NCI-H526 treated with DMSO at 0.1 percent for 48 hours (cell line): ENCODE measurements at regions not wholly inside any gene's neighbourhood (a gene's known extent, or its start where the extent isn't known, plus 50 kb on each side); places are given as distances from the start of the nearest gene placed in this dataset.
"Not testable (repeated sequence)": the region's sequence is repeated elsewhere in the genome, so short reads cannot be mapped to it uniquely, and the experiment has no call there.

Experiments used
- DNase-seq: peaks from one replicate; lab custom pipeline; 2025; lab: John Stamatoyannopoulos, UW

GRCh38 chr5:92868442-92868841, 712.6 kb downstream of the NR2F1-AS1 start:
- DNase-seq, result no peak

GRCh38 chr5:92864591-92864990, 716.4 kb downstream of the NR2F1-AS1 start:
- DNase-seq, result no peak

DNA sequence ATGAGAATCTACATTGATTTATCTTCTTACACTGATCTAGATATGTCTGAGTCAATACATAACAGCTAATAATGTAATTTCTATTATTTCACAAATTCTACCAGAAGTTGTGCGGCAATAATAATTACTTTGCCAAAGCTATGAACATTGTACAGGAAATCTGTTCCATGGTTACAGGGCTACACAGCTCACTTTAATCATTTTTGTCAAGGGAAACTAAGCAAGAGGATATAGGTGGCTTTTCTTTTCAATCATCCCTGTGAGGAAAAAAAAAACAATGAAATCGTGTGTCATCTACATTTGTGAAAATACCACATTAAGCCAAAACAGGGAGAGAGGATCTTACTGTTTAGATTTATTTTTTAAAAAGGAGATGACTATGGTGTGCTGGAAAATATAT, 717.4 kb downstream of the NR2F1-AS1 start:
- DNase-seq, result no peak

DNA sequence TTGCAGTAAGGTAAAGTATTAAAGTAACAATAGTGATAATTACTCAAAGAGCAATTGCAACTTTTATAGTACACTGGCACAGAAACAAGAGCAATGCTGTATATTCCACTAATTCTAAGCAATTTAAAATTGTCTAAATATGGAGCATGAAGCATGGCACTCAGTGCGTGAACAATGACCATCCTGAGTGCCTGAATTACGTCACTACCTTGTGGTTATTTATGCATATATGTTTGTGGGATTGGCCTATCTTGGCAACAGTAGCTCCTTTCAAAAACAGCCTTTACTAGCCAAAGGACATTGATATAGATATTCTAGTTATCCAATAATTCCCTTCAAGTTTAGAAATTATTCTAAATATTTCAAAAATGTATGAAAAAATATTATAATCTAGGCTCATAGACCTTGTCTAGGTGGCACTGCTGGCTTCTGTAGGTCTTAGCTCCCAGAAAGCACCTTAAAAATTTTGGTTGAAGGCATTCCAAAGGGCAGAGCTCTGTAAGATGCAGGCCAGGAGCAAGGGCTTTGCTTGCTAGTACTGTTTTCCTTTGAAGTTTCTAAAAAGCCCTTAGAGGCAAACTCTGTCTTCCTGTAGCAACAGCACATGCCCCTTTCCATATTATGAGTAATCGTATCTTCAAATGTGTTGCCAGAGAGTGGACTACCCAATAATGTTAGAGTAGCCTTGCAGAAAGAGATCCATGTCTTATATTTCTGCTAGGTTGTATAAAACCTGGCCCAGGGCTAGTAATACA, 719.3 kb downstream of the NR2F1-AS1 start:
- no peak for DNase-seq

DNA sequence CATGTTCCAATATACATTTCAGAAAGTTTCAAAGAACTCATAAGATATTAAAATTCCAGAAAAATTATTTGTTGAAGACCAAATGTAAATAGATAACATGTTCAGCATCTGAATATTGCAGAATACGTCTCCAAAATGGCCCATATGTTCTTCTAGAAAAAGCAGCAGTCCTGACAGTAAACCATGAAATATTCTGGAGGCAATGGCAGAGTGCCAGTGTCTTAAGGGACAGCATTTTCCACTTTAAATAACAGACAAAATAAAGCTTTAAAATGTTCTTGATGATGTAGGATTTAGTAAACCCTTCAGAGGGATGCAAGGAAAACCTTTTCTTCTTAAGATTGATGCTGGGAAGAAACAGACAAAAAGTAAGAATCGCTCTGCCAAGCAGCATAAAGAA, 721.0 kb downstream of the NR2F1-AS1 start:
- DNase-seq, result no peak

- no peak for DNase-seq
These were observed 728.8 kb downstream of the NR2F1-AS1 start for GRCh38 chr5:92852219-92852618.

DNA sequence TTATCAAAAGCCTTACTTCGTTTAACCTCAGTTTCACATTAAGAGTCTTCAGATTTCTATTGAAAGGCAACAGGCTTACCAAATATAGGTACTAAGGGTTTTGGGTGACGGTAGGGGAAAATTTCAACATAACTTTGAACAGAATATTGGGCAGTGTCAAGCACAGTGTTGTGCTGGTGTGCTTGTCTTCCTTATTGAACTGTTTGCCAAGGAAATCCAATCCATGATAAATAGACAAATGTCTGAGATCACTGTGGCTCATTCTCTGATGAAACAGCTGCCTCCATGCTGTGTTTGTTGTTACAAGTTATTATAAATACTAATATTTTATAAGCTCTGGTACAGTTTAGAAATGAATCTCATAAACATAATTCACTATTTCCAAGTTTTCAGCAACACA, 730.1 kb downstream of the NR2F1-AS1 start:
- no peak for DNase-seq

- no peak for DNase-seq
These were observed 731.3 kb downstream of the NR2F1-AS1 start for GRCh38 chr5:92849756-92850155.

GRCh38 chr5:92841604-92842155, 739.3 kb downstream of the NR2F1-AS1 start:
- DNase-seq, result no peak

- no peak for DNase-seq
These were observed 742.8 kb downstream of the NR2F1-AS1 start for GRCh38 chr5:92838253-92838652.

DNA sequence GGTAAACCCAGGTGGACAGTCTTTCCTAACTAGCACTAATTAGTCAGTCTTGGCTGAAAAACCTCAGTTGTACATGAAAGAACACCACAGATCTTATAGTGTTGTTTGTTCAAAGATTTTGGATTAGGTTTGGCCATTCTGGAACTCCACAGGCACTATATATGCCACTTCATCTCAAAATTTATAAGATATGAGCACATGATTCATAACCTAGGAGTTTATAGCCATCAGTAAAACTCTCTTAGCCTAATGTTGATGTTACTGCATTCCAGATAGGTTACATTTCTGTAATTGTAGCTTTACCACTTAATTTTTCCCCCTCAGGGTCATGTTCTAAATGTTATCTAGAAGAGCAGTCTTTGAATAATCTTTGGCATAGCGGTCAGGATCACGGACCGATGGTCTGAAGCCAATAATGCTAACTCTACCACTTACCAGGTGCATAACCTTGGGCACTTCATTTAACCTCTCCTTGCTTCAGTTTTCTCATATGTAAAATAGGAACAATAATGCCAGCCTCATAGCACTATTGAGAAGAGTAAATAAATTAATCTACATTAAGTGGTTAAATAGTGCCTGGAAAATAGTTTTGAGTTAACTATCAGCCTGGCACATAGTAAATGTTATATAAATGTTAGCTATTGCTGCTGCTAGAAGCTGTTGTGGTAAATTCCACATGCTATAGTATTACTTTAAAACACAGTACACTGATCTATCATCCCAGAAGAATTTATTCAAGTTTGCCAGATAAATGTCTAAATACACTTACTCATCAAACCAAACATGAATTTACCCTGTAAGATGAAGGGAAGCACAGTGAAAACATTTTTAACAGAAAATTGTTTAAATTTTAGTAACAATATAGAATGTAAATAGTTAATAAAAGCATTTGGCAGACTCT, 743.9 kb downstream of the NR2F1-AS1 start:
- DNase-seq, result no peak

DNA sequence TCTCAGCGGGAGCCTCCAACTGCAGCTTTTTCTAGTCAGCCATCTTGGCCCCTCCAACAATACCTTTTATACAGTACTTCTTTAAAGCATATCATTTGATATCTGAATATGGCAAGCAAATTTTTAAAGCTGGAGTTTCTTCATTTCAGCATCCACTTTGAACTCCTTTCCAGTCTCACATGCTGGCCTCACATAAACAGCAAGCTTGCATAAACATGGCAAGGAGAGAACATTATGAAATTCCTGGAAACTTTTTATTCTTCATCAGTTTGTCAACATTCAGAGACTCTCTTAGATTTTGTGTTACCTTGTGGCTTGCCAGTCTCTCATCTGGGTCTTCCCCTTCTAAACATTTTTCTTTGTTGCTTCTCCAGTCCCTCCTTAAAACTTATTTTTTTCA, 745.3 kb downstream of the NR2F1-AS1 start:
- no peak for DNase-seq

DNA sequence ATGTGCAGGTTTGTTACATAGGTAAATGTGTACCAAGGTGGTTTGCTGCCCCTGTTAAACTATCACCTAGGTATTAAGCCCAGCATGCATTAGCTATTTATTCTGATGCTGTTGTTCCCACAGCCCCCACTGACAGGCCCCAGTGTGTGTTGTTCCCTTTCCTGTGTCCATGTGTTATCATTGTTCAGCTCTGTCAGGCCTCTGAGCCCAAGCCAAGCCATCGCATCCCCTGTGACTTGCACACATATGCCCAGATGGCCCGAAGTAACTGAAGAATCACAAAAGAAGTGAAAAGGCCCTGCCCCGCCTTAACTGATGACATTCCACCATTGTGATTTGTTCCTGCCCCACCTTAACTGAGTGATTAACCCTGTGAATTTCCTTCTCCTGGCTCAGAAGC, 757.5 kb downstream of the NR2F1-AS1 start:
- not testable (repeated sequence) for DNase-seq

DNA sequence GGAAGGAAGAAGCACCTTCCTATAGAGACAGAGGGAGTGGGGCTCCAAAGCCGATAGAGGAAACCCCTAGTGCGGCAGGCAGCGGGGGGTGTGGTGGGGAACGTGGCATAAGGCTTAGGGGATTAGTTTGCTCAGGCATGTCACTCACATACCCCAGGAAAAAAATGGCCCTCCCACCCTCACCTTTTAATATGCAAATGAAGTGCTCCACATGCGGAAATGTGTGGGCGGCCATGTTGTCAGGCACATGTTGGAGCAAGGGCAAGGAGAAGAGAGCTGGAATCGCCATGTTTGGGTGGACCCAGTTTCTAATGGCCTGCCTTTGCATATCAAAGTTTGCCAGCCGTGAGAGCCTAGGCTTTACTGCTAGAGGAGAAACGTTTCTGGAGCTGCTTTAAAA, 758.8 kb downstream of the NR2F1-AS1 start:
- DNase-seq, result no peak

GRCh38 chr5:92809855-92810465, 771.1 kb downstream of the NR2F1-AS1 start:
- DNase-seq, result no peak

- DNase-seq, result no peak
These were observed 772.5 kb downstream of the NR2F1-AS1 start for GRCh38 chr5:92808474-92808873.

DNA sequence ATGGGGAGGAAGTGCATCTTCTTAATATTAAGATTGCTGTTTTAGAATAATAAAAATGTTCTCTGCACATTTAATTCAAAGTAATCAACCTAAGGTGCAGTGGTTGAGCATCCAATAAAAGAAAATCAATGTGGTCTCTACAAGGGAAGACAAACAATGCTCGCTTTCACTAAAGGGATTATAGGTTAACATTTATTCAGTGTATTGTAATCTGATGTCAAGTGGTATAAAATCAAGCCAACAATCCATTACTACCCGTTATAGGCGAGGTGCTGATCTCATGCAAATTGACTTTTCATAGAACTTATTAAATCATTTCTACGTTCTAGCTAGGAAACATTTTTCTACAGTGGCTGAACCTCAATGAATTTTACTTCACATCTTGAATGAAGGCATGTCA, 773.9 kb downstream of the NR2F1-AS1 start:
- DNase-seq, result no peak

- DNase-seq, result no peak
These were observed 775.6 kb downstream of the NR2F1-AS1 start for GRCh38 chr5:92805446-92805845.

DNA sequence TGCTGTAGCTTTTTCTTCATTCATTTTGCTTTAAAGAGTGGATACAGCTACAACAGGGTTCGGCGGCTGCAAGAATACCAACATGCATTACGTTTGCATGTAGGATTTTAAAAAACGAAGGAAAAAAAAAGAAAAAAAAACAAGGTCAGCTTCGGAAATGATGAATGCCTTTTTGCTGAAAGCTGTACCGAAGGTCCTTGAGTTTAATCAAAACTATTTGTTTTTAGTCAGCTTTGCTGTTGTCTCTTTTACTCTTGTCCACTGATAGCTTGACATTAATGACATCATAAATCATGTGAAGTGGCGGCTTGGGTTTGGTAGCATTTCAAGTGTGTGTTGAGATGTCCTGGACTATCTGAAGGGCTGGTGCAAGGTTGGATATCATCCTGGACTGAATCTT, 779.1 kb downstream of the NR2F1-AS1 start:
- no peak for DNase-seq

GRCh38 chr5:92800365-92800764, 780.7 kb downstream of the NR2F1-AS1 start:
- DNase-seq, result no peak

DNA sequence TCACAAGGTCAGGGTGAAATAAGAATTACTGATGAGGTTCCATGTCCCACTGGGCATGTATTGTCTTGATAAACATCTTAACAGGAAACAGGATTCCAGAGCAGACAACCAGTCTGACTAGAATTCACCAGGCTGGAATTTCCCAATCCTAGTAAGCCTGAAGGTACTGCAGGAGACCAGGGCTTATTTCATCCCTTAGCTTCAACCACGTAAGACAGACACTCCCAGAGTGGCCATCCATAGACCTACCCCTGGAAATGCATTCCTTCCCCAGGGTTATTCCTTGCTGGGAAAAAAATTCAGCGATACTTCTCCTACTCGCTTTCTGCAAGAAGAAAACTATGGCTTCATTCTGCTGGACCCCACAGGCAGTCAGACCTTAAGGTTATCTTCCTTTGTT, 785.4 kb downstream of the NR2F1-AS1 start:
- DNase-seq, result no peak

- no peak for DNase-seq
These were observed 801.0 kb downstream of the NR2F1-AS1 start for GRCh38 chr5:92780057-92780456.

DNA sequence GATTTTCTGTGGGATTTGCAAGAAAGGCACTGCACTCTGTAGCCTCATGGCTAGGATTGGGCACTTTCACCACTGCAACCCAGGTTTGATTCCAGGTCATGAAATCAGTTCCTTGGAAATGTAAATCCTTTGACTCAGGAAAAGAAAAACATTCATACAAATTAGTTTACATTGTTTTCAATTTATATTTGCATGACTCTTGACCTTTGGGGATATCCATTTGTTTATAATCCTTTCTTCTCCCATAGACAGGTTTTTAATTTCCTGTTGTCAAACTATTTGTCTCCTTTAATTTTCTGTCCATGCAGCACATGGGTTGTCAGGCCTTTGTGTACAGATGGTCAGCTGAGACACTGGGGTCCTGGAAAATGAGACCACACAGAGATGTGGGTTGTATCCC, 801.5 kb downstream of the NR2F1-AS1 start:
- DNase-seq, result no peak
